Liver (tissue), 7 donors: ENCODE measurements at regions not wholly inside any gene's neighbourhood (a gene's known extent, or its start where the extent isn't known, plus 50 kb on each side); places are given as distances from the start of the nearest gene placed in this dataset.

Experiments
- DNase-seq: peaks from one replicate; pipeline ENCODE4 v3.0.0-alpha.2; 2017; ENCODE audit warnings: low spot score
- H3K27ac ChIP-seq, 2 donors: one replicate each; pipeline ENCODE4 v1.7.0; 2013; ENCODE audit warnings: inconsistent platforms in 2 of 2, low read length in 2 of 2, control low read depth in 1 of 2, low read depth in 1 of 2, mild to moderate bottlenecking in 1 of 2
- H3K27me3 ChIP-seq, 4 donors: one replicate each; pipeline versions ENCODE4 v1.6.1 to v1.7.0; 2013; ENCODE audit warnings: low read length in 3 of 4, inconsistent platforms in 1 of 4, mild to moderate bottlenecking in 1 of 4, moderate library complexity in 1 of 4; ENCODE audit not compliant: control insufficient read depth in 4 of 4, insufficient read depth in 4 of 4
- H3K36me3 ChIP-seq, 4 donors: one replicate each; pipeline versions ENCODE4 v1.6.1 to v1.7.0; 2013; ENCODE audit warnings: low read length in 3 of 4, mild to moderate bottlenecking in 3 of 4, low read depth in 1 of 4, moderate library complexity in 1 of 4; ENCODE audit not compliant: control insufficient read depth in 4 of 4, insufficient read depth in 3 of 4
- H3K4me1 ChIP-seq, 4 donors: one replicate each; pipeline versions ENCODE4 v1.6.1 to v1.7.0; 2013; ENCODE audit warnings: low read length in 3 of 4, mild to moderate bottlenecking in 3 of 4, moderate library complexity in 1 of 4; ENCODE audit not compliant: control insufficient read depth in 4 of 4, insufficient read depth in 4 of 4
- H3K4me3 ChIP-seq, 3 donors: one replicate each; pipeline versions ENCODE4 v1.6.1 to v1.7.0; 2013; ENCODE audit warnings: low read length in 3 of 3, control low read depth in 1 of 3, low read depth in 1 of 3, mild to moderate bottlenecking in 1 of 3
- H3K9ac ChIP-seq, 2 donors: one replicate each; pipeline ENCODE4 v1.7.0; 2013; ENCODE audit warnings: low read length in 2 of 2, mild to moderate bottlenecking in 2 of 2, moderate library complexity in 2 of 2, control low read depth in 1 of 2, low read depth in 1 of 2
- H3K9me3 ChIP-seq, 4 donors: one replicate each; pipeline versions ENCODE4 v1.6.1 to v1.7.0; 2013; ENCODE audit warnings: low read length in 3 of 4; ENCODE audit not compliant: control insufficient read depth in 4 of 4
- EGR1 ChIP-seq, 2 donors: IDR thresholded peaks; 2 replicates each; pipeline ENCODE4 v1.6.1; 2016 to 2018; ENCODE audit warnings: antibody characterized with exemption in 2 of 2, low read depth in 2 of 2
- FOXA1 ChIP-seq: IDR thresholded peaks from 2 replicates; pipeline ENCODE4 v1.6.1; 2016; ENCODE audit warnings: antibody characterized with exemption
- FOXA2 ChIP-seq: IDR thresholded peaks from 2 replicates; pipeline ENCODE4 v1.6.1; 2016; ENCODE audit warnings: antibody characterized with exemption
- HNF4G ChIP-seq: IDR thresholded peaks from 2 replicates; pipeline ENCODE4 v1.6.1; 2016; ENCODE audit warnings: antibody characterized with exemption
- JUND ChIP-seq, 2 donors: IDR thresholded peaks; 2 replicates each; pipeline ENCODE4 v1.6.1; 2016; ENCODE audit warnings: antibody characterized with exemption in 2 of 2
- NR2F2 ChIP-seq: IDR thresholded peaks from 2 replicates; pipeline ENCODE4 v1.6.1; 2016; ENCODE audit warnings: antibody characterized with exemption
- RAD21 ChIP-seq, 2 donors: IDR thresholded peaks; 2 replicates each; pipeline ENCODE4 v1.6.1; 2016; ENCODE audit warnings: antibody characterized with exemption in 2 of 2, mild to moderate bottlenecking in 2 of 2
- REST ChIP-seq: IDR thresholded peaks from 2 replicates; pipeline ENCODE4 v1.6.1; 2016; ENCODE audit warnings: antibody characterized with exemption, mild to moderate bottlenecking
- RXRA ChIP-seq, 2 donors: IDR thresholded peaks; 2 replicates each; pipeline ENCODE4 v1.6.1; 2017 to 2018; ENCODE audit warnings: antibody characterized with exemption in 2 of 2, mild to moderate bottlenecking in 1 of 2
- SP1 ChIP-seq: IDR thresholded peaks from 2 replicates; pipeline ENCODE4 v1.6.1; 2018; ENCODE audit warnings: antibody characterized with exemption, mild to moderate bottlenecking
- TAF1 ChIP-seq: conservative IDR thresholded peaks from 2 replicates; pipeline ENCODE4 v1.6.1; 2016; ENCODE audit warnings: antibody characterized with exemption, mild to moderate bottlenecking
- YY1 ChIP-seq: IDR thresholded peaks from 2 replicates; pipeline ENCODE4 v1.6.1; 2016; ENCODE audit warnings: antibody characterized with exemption, mild to moderate bottlenecking
- WGBS: extraction: QIAGEN DNeasy Blood & Tissue Kit; methylation state at CpG from one replicate; pipeline ENCODE4 v1.1.7; 2013; 5-methylcytosine and 5-hydroxymethylcytosine counted together
- TF ChIP-seq, protein P1 (sequence below): IDR thresholded peaks from 2 replicates; pipeline ENCODE4 v1.6.1; 2016; ENCODE audit warnings: antibody characterized with exemption
- TF ChIP-seq, protein P2 (sequence below): IDR thresholded peaks from 2 replicates; pipeline ENCODE4 v1.6.1; 2016; ENCODE audit warnings: antibody characterized with exemption
- TF ChIP-seq, protein P3 (sequence below): IDR thresholded peaks from 2 replicates; pipeline ENCODE4 v1.6.1; 2016; ENCODE audit warnings: antibody characterized with exemption
- donor health status: healthy.
- donor health status: healthy.
- donor health status: healthy.
- donor health status: healthy.

- Histone ChIP-seq H3K9me3 (peaks cover 0 to 3% (median 0%) of the 10 kb centered on the region in 4 donors), H3K4me1 (no peaks in the 10 kb centered on the region), H3K36me3 (no peaks in the 10 kb centered on the region), H3K27ac (no peak overlapping the region), H3K4me3 (no peak overlapping the region), H3K27me3 (peaks cover 0 to 2% (median 0%) of the 10 kb centered on the region in 4 donors), H3K9ac (no peak overlapping the region)
- WGBS: 67% methylated on average over 3 of the region's 3 CpGs
- TF ChIP-seq EGR1 (IDR thresholded peaks at IDR 0.05; ENCODE audit: low read depth in 2 of 2) (no peak), NR2F2 (no peak), TAF1 (no peak), JUND (IDR thresholded peaks at IDR 0.05) (no peak)
- TF ChIP-seq, protein P1, sequence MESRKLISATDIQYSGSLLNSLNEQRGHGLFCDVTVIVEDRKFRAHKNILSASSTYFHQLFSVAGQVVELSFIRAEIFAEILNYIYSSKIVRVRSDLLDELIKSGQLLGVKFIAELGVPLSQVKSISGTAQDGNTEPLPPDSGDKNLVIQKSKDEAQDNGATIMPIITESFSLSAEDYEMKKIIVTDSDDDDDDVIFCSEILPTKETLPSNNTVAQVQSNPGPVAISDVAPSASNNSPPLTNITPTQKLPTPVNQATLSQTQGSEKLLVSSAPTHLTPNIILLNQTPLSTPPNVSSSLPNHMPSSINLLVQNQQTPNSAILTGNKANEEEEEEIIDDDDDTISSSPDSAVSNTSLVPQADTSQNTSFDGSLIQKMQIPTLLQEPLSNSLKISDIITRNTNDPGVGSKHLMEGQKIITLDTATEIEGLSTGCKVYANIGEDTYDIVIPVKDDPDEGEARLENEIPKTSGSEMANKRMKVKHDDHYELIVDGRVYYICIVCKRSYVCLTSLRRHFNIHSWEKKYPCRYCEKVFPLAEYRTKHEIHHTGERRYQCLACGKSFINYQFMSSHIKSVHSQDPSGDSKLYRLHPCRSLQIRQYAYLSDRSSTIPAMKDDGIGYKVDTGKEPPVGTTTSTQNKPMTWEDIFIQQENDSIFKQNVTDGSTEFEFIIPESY: no peak
- no peak for DNase-seq
Observed at GRCh38 chr17:73980517-73980916, 223.0 kb upstream of the RPL38 start.

DNA sequence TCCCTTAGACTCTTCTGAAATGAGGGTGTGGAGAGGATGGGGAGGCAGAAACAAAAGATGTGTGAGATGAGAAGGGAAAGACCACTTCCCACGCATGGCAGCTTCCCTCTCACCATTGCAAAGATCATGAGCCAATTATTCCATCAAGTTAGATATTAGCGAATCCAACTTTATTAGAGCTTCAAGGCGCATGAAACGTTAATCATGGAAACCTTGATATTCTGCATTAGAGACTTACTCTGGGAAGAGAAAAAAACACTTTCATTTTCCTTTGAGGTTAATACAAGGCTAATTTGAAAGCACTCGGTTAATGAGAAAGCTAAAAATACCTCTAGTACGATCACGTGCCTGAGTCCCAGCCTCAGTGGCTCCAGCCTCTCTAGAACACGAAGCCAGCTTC, 220.6 kb upstream of the RPL38 start:
- TF ChIP-seq, protein P2, sequence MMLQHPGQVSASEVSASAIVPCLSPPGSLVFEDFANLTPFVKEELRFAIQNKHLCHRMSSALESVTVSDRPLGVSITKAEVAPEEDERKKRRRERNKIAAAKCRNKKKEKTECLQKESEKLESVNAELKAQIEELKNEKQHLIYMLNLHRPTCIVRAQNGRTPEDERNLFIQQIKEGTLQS: no peak
- TF ChIP-seq FOXA1 (no peak), EGR1 (IDR thresholded peaks at IDR 0.05; ENCODE audit: low read depth in 2 of 2) (no peak), JUND (IDR thresholded peaks at IDR 0.05) (no peak), SP1 (no peak), RXRA (IDR thresholded peaks at IDR 0.05) (no peak), YY1 (no peak), HNF4G (no peak), FOXA2 (no peak), RAD21 (IDR thresholded peaks at IDR 0.05) (no peak)
- TF ChIP-seq, protein P1: no peak
- TF ChIP-seq, protein P3, sequence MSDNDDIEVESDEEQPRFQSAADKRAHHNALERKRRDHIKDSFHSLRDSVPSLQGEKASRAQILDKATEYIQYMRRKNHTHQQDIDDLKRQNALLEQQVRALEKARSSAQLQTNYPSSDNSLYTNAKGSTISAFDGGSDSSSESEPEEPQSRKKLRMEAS: no peak
- DNase-seq: no peak
- WGBS: 67% methylated on average over 8 of the region's 8 CpGs

DNA sequence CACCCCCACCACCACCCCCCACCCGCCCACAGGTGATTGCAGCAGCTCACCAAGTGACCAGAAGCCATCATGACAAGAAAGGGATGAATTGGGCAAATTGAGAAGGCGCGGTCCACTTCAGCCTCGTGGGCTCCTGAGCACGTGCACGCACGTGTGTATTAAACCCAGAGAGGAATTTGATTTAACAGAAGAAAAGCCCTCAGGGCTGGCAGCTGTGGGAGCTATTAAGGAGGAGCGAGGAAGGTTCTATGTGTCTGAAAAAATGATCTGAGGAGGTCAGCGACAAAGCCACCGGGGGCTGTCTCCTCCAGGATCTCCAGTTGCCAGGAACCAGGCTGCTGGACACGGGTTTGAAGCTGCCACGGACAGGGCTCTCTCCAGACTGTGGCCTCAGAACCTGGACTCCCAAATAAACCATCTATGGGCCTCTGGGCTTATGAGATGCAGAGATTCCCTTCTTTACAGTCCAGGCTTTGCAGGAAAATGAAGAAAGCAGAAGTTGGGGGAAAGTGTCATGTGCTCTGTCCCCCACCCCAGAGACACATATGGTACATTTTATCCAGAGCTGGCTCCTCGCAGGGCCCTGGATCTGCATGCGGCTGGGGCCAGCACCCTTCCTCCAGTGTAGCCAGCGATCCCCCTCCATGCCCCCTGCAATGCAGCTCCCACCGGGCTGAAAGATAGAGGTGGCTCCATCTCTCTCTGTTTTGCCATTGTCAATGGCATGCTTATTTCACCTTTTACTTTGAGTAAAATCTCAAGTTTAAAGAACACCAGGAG, 219.7 kb upstream of the RPL38 start:
- H3K27me3 ChIP-seq: peaks cover 0 to 2% (median 0%) of the 10 kb centered on the region in 4 donors
- no peak for DNase-seq
- no peak overlapping the region for H3K27ac ChIP-seq
- peaks cover 0 to 2% (median 0%) of the 10 kb centered on the region in 4 donors for H3K9me3 ChIP-seq
- TF ChIP-seq REST (no peak), FOXA2 (no peak), YY1 (no peak), RXRA (IDR thresholded peaks at IDR 0.05) (no peak), NR2F2 (no peak)
- H3K36me3 ChIP-seq: no peaks in the 10 kb centered on the region
- H3K4me3 ChIP-seq: no peak overlapping the region
- H3K9ac ChIP-seq: no peak overlapping the region
- H3K4me1 ChIP-seq: no peaks in the 10 kb centered on the region
- 75% methylated on average over 16 of the region's 16 CpGs for WGBS

More for the DNA sequence above, 220.6 kb upstream of the RPL38 start:
- Histone ChIP-seq H3K27me3 (peaks cover 0 to 2% (median 1%) of the 10 kb centered on the region in 4 donors), H3K4me1 (no peaks in the 10 kb centered on the region), H3K27ac (no peak overlapping the region), H3K9me3 (peaks cover 0 to 3% (median 0%) of the 10 kb centered on the region in 4 donors), H3K4me3 (no peak overlapping the region), H3K36me3 (no peaks in the 10 kb centered on the region), H3K9ac (no peak overlapping the region)
